ENCODE measurements at regions not wholly inside any gene's neighbourhood (a gene's known extent, or its start where the extent isn't known, plus 50 kb on each side); places are given as distances from the start of the nearest gene placed in this dataset.

- WGBS, 3 donors, result 64 to 80% (median 66%) methylated on average over 4 of the region's 4 CpGs
Measured at GRCh38 chr11:69229511-69229910, 64.4 kb upstream of the MYEOV start.

GRCh38 chr11:69230856-69231425, 63.0 kb upstream of the MYEOV start:
- Histone ChIP-seq H3K4me1 (no peaks in the 10 kb centered on the region), H3K36me3 (ENCODE audit: insufficient read depth in 1 of 2, low read depth in 1 of 2) (no peaks in the 10 kb centered on the region), H3K27ac (no peak overlapping the region), H3K27me3 (ENCODE audit: insufficient read depth in 3 of 3, low read length in 2 of 3) (peaks cover 0 to 29% (median 0%) of the 10 kb centered on the region in 3 donors), H3K4me3 (no peak overlapping the region), H3K9me3 (no peaks in the 10 kb centered on the region)
- no peak for TF ChIP-seq CTCF (IDR thresholded peaks at IDR 0.05)
- WGBS, 3 donors, result 47 to 57% (median 51%) methylated on average over 9 of the region's 9 CpGs
- DNase-seq (no peak), ATAC-seq (no peak)
- intact Hi-C loops (cut with DNase I), result no loop called here

More at GRCh38 chr11:69229511-69229910, 64.4 kb upstream of the MYEOV start:
- intact Hi-C loops (cut with DNase I), result no loop called here
- Histone ChIP-seq H3K4me1 (no peaks in the 10 kb centered on the region), H3K27me3 (ENCODE audit: insufficient read depth in 3 of 3, low read length in 2 of 3) (peaks cover 0 to 34% (median 0%) of the 10 kb centered on the region in 3 donors), H3K4me3 (no peak overlapping the region), H3K27ac (no peak overlapping the region), H3K36me3 (ENCODE audit: insufficient read depth in 1 of 2, low read depth in 1 of 2) (no peaks in the 10 kb centered on the region), H3K9me3 (no peaks in the 10 kb centered on the region)
- ATAC-seq (no peak), DNase-seq (no peak)
- no peak for TF ChIP-seq CTCF (IDR thresholded peaks at IDR 0.05)

- no peaks in the 10 kb centered on the region for H3K4me1 ChIP-seq
- 73 to 82% (median 75%) methylated on average over 9 of the region's 9 CpGs for WGBS, 3 donors
- no peak for TF ChIP-seq CTCF (IDR thresholded peaks at IDR 0.05)
- ATAC-seq (no peak), DNase-seq (no peak)
- H3K27ac ChIP-seq, result no peak overlapping the region
- no peak overlapping the region for H3K4me3 ChIP-seq
- H3K9me3 ChIP-seq, result no peaks in the 10 kb centered on the region
- H3K27me3 ChIP-seq (ENCODE audit: insufficient read depth in 3 of 3, low read length in 2 of 3), result peaks cover 0 to 26% (median 0%) of the 10 kb centered on the region in 3 donors
- intact Hi-C loops (cut with DNase I), result no loop called here
- no peaks in the 10 kb centered on the region for H3K36me3 ChIP-seq (ENCODE audit: insufficient read depth in 1 of 2, low read depth in 1 of 2)
Measured at GRCh38 chr11:69231466-69232018, 62.4 kb upstream of the MYEOV start.

DNA sequence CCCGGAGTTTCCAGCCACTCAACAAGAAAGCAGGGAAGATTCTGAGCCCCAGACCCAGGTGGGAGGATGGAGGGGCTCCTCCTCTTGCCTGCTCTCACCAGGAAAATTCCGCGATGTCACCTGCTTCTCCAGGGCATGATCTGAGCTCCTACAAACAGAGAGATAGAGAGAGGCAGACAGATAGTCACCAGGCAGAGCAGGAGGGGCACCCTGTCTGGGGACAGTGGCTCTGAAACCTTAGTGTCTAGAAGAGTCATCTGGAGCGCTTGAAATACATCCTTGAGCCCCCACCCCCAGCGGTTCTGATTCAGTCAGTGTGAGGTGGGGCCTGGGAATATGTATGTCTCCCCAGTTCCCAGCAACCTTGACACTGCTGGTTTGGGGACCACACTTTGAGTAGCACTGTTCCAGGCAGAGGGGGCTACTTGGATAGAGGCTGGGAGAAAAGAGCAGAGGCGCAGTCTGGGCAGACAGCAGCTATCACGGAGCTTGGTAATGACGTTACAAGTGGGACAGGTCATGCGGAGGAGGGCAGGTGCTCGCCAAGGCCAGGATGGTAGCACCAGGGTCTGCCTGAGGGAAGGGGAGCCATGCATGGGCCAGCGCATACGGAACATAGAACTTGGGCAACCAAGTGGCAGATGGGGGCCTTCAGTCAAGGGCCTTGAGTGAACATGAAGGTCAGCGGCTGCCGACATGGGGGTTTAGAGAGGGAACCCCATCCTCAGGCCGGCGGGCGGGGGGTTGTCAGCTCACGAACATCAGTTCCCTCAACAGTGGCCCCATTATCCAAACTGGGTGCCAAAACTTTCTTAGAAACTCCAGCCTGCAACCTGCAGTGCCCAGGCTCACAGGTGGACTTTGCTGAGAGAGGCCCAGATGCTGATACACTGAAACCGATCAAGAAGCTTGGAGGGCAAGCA, 60.9 kb upstream of the MYEOV start:
- DNase-seq (no peak), ATAC-seq (no peak)
- Histone ChIP-seq H3K4me1 (no peaks in the 10 kb centered on the region), H3K27me3 (ENCODE audit: insufficient read depth in 3 of 3, low read length in 2 of 3) (peaks cover 0 to 17% (median 0%) of the 10 kb centered on the region in 3 donors), H3K9me3 (no peaks in the 10 kb centered on the region), H3K27ac (no peak overlapping the region), H3K4me3 (no peak overlapping the region), H3K36me3 (ENCODE audit: insufficient read depth in 1 of 2, low read depth in 1 of 2) (no peaks in the 10 kb centered on the region)
- WGBS, 3 donors, result 92 to 97% (median 95%) methylated on average over 19 of the region's 19 CpGs
- no peak for TF ChIP-seq CTCF (IDR thresholded peaks at IDR 0.05)
- intact Hi-C loops (cut with DNase I), result no loop called here

Data from psoas muscle (tissue), 7 donors.